OCI-LY7 (cell line): ENCODE measurements at regions not wholly inside any gene's neighbourhood (a gene's known extent, or its start where the extent isn't known, plus 50 kb on each side); places are given as distances from the start of the nearest gene placed in this dataset.

Experiments
- CTCF ChIP-seq: fragments of 200-600 bp; sonication (generic); conservative IDR thresholded peaks from 2 replicates; pipeline ENCODE4 v1.5.1; 2014; ENCODE audit warnings: mild to moderate bottlenecking, antibody characterized with exemption, low read length, moderate library complexity, mixed read lengths
- EZH2phosphoT487 ChIP-seq: fragments of 200-600 bp; sonication (generic); IDR thresholded peaks from 2 replicates; pipeline ENCODE4 v1.6.1; 2018; ENCODE audit warnings: low read depth, borderline replicate concordance, mild to moderate bottlenecking, mixed run types, antibody characterized with exemption, low read length, moderate library complexity, mixed read lengths

DNA sequence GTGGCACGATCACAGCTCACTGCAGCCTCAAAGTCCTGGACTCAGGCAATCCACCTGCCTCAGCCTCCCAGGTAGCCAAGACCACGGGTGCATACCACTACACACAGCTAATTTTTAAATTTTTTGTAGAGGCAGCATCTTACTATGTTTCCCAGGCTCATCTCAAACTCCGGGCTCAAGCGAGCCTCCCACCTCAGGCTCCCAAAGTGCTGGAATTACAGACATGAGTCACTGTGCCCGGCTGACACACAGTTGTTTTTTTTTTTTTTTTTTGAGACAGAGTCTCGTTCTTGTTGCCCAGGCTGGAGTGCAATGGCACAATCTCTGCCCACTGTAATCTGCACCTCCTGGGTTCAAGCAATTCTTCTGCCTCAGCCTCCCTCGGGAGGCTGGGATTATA lies 70.1 kb upstream of the CNOT6 start:
- TF ChIP-seq CTCF (no peak), EZH2phosphoT487 (no peak)
